ENCODE measurements at regions not wholly inside any gene's neighbourhood (a gene's known extent, or its start where the extent isn't known, plus 50 kb on each side); places are given as distances from the start of the nearest gene placed in this dataset.

DNA sequence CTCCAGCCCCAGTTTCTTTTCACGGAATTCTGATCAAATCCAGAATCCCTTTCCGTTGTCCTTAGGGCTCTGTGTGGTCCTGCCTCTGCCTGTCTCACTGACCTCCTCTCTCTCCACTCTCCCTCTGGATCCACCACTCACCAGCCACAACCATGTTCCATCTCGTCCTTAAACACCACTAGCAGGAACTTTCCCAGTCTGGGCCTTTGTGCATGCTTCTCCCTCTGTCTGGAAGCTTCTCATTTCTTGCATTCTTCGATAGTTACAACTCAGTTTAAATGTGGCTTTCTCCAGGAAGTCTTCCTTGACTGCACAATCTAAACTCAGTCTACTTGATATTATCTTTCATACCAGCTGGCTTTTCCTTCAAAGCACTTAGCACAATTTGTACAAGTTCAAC lies 117.7 kb upstream of the MSX2 start:
- H3K27ac ChIP-seq (replicated peaks): no peak overlapping the region
- H3K27me3 ChIP-seq (ENCODE audit: insufficient read depth, poor library complexity, severe bottlenecking): no peaks in the 10 kb centered on the region
- no peak for DNase-seq (ENCODE audit: low read depth in 1 of 2, low spot score in 1 of 2)
- TF ChIP-seq, protein P1, sequence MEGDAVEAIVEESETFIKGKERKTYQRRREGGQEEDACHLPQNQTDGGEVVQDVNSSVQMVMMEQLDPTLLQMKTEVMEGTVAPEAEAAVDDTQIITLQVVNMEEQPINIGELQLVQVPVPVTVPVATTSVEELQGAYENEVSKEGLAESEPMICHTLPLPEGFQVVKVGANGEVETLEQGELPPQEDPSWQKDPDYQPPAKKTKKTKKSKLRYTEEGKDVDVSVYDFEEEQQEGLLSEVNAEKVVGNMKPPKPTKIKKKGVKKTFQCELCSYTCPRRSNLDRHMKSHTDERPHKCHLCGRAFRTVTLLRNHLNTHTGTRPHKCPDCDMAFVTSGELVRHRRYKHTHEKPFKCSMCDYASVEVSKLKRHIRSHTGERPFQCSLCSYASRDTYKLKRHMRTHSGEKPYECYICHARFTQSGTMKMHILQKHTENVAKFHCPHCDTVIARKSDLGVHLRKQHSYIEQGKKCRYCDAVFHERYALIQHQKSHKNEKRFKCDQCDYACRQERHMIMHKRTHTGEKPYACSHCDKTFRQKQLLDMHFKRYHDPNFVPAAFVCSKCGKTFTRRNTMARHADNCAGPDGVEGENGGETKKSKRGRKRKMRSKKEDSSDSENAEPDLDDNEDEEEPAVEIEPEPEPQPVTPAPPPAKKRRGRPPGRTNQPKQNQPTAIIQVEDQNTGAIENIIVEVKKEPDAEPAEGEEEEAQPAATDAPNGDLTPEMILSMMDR (IDR thresholded peaks at IDR 0.05; ENCODE audit: insufficient read depth, low read length): no peak
- no peak for TF ChIP-seq GABPA (IDR thresholded peaks at IDR 0.05; ENCODE audit: low read depth)
- TF ChIP-seq POLR2AphosphoS5 (IDR thresholded peaks at IDR 0.05; ENCODE audit: low read depth): no peak
- TF ChIP-seq, protein P2, sequence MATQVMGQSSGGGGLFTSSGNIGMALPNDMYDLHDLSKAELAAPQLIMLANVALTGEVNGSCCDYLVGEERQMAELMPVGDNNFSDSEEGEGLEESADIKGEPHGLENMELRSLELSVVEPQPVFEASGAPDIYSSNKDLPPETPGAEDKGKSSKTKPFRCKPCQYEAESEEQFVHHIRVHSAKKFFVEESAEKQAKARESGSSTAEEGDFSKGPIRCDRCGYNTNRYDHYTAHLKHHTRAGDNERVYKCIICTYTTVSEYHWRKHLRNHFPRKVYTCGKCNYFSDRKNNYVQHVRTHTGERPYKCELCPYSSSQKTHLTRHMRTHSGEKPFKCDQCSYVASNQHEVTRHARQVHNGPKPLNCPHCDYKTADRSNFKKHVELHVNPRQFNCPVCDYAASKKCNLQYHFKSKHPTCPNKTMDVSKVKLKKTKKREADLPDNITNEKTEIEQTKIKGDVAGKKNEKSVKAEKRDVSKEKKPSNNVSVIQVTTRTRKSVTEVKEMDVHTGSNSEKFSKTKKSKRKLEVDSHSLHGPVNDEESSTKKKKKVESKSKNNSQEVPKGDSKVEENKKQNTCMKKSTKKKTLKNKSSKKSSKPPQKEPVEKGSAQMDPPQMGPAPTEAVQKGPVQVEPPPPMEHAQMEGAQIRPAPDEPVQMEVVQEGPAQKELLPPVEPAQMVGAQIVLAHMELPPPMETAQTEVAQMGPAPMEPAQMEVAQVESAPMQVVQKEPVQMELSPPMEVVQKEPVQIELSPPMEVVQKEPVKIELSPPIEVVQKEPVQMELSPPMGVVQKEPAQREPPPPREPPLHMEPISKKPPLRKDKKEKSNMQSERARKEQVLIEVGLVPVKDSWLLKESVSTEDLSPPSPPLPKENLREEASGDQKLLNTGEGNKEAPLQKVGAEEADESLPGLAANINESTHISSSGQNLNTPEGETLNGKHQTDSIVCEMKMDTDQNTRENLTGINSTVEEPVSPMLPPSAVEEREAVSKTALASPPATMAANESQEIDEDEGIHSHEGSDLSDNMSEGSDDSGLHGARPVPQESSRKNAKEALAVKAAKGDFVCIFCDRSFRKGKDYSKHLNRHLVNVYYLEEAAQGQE (IDR thresholded peaks at IDR 0.05; ENCODE audit: insufficient replicate concordance, low read depth): no peak
- TF ChIP-seq SPI1 (IDR thresholded peaks at IDR 0.05; ENCODE audit: borderline replicate concordance, low read depth): no peak
- H3K4me3 ChIP-seq (replicated peaks; ENCODE audit: insufficient read depth, low read length): no peak overlapping the region

DNA sequence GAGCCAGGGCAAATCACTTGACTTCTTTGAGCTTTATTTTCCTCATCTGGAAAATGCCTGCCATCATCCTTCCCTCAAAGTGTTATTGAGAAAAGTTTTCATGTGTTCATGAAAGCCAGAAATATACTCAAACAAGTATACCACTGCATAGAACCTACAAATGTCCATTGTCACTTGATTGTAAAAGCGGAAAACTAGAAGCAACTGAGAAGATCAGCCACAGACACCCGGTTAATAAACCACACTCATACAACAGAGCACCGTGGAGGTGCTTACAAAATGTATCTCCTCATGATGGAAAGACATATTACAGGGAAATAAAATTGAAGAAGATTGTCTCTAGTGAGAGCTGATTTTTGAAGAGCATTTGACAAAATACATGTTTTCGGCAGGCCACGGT lies 117.2 kb upstream of the MSX2 start:
- no peak overlapping the region for H3K27ac ChIP-seq (replicated peaks)
- TF ChIP-seq GABPA (IDR thresholded peaks at IDR 0.05; ENCODE audit: low read depth): no peak
- TF ChIP-seq SPI1 (IDR thresholded peaks at IDR 0.05; ENCODE audit: borderline replicate concordance, low read depth): no peak
- no peak for TF ChIP-seq POLR2AphosphoS5 (IDR thresholded peaks at IDR 0.05; ENCODE audit: low read depth)
- TF ChIP-seq, protein P2 (IDR thresholded peaks at IDR 0.05; ENCODE audit: insufficient replicate concordance, low read depth): no peak
- TF ChIP-seq, protein P1 (IDR thresholded peaks at IDR 0.05; ENCODE audit: insufficient read depth, low read length): no peak
- DNase-seq (ENCODE audit: low read depth in 1 of 2, low spot score in 1 of 2): no peak
- H3K4me3 ChIP-seq (replicated peaks; ENCODE audit: insufficient read depth, low read length): no peak overlapping the region
- no peaks in the 10 kb centered on the region for H3K27me3 ChIP-seq (ENCODE audit: insufficient read depth, poor library complexity, severe bottlenecking)

DNA sequence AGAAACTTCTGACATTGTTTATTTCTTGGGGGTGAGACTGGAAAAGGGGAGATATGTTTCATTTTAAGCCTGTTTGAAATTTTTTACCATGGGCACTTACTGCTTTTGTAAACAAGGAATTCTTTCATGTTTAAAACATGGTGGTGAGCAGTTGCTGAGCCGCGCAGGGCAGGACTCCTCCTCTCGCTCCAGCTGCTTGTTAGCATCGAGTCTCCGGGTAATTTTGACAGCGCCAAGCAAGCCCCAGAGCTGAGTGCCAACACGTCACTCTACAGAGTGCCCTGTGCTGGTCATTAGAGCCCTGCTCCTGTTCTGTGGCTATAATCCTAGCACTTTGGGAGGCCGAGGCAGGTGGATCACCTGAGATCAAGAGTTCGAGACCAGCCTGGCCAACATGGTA lies 116.5 kb upstream of the MSX2 start:
- TF ChIP-seq, protein P1 (IDR thresholded peaks at IDR 0.05; ENCODE audit: insufficient read depth, low read length): no peak
- TF ChIP-seq POLR2AphosphoS5 (IDR thresholded peaks at IDR 0.05; ENCODE audit: low read depth) (no peak), SPI1 (IDR thresholded peaks at IDR 0.05; ENCODE audit: borderline replicate concordance, low read depth) (no peak), GABPA (IDR thresholded peaks at IDR 0.05; ENCODE audit: low read depth) (no peak)
- TF ChIP-seq, protein P2 (IDR thresholded peaks at IDR 0.05; ENCODE audit: insufficient replicate concordance, low read depth): no peak
- no peak for DNase-seq (ENCODE audit: low read depth in 1 of 2, low spot score in 1 of 2)

More for the DNA sequence above, 116.5 kb upstream of the MSX2 start:
- H3K27me3 ChIP-seq (ENCODE audit: insufficient read depth, poor library complexity, severe bottlenecking): no peaks in the 10 kb centered on the region
- no peak overlapping the region for H3K4me3 ChIP-seq (replicated peaks; ENCODE audit: insufficient read depth, low read length)
- H3K27ac ChIP-seq (replicated peaks): no peak overlapping the region
